ENCODE measurements at regions not wholly inside any gene's neighbourhood (a gene's known extent, or its start where the extent isn't known, plus 50 kb on each side); places are given as distances from the start of the nearest gene placed in this dataset.

DNA sequence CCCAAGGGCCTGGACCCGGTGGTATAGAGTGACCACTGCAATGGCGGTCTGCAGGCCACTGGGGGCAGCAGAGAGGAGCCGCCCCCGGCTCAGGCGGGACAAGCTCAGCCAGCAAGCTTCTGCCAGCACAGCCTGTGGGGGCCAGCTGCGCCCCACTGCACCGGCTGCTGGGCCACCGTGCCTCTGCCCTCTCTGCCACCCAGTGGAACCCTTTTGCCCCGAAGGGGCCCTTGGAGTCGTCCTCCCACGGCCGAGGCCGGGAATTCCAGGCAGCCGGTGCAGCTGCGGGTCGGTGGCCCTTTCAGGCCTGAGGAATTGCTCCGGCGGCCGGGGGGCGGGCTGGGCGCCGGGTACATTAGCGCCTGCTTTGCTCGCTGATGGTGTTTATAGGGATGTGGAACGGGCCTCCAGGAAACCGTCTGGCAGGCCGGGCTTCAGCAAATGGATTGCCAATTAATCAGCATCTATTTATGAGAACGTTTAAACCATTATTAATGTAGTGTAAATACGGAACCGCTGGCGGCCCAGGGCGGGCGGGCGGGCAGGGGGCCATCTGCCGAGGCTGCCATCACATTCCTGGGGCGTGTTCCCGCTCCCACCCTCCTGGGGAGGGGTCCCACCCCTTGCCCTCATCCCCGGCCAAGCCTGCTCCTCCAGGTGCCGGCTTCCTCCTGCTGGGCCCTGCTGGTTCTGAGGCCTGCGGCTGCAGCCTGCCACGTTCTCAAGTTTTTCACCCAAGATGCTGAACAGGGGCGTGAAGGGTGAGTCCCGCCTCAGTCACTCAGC is 127.4 kb downstream of the BARX1 start:
- DNase-seq = no peak

DNA sequence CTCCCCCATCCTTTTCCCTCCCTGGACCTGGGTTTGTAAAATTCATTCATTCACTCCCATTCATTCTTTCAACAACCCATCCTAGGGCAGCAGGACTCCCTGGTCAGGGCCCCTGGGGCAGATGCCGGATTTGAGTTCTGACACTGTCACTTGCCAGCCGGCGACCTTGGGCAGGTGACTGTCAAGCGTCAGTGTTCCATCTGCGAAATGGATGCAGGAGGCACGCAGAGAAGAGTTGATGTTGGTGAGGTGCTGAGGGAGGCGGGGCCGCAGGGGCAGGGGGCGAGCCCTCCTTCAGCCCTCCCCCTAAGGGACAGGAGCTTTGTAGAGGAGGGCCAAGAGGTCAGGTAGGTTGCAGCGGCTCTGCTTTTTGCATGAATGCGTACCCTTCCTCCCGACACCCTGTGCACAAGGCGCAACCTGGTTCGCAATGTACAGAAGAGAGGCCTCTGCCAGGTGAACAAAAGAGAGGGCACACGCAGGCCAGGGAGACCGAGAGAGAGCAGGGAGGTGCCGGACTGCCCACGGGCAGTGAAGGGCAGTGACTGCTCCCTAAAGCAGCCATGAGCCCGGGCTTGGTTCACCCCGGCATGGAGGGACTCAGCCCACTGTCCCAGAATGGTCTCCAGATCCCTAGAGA is 128.1 kb downstream of the BARX1 start:
- no peak for DNase-seq

DNA sequence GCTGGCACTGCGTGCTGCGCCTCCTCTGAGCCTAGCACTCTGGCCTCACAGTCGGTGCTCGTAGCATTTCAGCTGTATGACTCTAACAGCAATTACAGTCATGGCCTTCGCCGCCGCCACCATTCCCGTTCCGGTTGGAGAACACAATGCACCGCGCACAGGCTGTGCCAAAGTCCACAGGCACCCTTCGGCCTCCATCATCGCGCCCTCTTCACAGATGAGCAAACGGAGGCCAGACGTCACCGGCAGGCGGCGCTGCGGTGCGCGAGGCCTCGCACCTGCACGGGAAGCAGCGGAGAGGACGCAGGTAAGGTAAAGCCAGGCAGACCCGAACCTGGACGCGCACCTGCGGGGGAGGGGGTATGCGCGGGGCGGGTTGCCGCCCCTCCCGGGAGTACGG is 128.9 kb downstream of the BARX1 start:
- DNase-seq = peak; percentile 17

DNA sequence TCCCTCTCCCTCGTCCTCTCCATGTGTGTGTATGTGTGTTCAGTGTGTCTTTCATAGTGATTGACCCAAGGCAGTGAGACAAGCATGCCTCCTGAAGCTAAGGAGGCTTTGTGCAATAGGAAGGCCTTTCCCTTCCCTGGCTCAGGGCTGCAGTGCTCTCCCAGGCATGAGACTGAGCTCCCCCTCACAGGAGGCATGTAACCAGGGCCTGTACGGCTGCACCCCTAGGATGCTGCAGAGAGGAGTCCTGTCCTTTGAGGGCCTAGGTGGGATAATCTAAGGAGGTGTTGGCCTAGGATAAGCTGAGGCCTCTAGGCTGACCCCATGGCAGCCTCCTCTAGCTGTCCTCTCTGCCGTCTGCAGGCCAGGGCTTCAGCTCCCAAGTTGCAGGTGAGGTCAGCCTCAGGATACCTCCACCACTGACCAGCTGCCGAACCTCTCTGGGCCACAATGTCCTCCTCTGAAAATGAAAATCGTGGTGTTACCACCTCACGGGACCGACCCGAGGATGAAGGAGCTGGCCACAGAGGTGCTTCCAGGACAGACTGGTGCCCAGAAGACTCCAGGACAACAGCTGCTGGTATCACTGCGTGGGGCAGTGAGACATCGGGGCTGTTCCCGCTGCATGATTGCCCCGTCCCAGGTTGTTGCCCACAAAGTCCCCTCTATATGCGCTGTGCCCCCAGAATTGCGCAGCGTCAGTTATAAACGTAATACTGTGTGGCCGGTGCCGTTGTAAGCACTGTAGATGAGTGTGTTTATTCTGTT is 129.6 kb downstream of the BARX1 start:
- no peak for DNase-seq

DNA sequence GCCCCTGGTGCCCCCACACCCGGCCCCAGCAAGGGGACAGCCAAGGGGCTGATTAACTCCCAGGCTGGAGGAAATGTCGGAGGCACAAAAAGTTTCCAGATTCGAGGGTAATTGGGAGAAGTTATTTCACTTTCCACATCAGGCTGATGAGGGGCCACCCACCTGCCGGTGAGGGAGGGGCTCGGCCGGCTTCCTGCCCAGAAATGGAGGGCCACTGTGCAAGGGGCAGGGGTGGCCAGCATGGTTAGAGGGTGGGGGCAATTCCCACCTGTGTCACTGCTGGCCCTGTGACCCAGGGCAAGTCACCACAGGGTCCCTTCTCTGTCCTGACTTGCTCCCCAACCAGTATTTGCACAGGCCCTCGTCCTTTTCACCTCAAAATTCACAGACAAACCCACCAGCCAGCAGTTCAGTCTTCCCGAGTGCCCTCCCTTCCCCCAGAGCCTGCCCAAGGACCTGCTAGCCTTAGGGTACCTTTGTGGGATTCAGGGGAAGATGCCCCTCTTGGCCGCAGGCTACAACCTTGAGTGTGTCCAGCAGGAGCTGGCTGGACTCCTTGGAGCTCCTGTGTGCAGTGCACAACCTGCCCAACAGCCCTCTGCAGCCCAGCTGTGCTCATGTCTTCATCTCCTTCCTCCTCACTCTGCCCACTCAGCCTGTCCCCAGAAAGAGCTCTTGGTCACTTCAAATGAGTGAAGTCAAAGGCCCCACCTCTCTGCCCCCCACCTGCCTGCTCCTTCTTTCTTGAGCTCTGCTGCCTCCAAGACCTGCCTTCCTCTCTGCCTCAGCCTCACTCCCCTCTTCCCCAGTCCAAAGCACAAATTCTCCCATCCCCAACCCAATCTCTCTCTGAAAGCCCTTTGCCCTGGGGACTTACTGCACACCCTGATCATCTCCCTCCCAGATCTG is 130.5 kb downstream of the BARX1 start:
- DNase-seq = no peak

DNA sequence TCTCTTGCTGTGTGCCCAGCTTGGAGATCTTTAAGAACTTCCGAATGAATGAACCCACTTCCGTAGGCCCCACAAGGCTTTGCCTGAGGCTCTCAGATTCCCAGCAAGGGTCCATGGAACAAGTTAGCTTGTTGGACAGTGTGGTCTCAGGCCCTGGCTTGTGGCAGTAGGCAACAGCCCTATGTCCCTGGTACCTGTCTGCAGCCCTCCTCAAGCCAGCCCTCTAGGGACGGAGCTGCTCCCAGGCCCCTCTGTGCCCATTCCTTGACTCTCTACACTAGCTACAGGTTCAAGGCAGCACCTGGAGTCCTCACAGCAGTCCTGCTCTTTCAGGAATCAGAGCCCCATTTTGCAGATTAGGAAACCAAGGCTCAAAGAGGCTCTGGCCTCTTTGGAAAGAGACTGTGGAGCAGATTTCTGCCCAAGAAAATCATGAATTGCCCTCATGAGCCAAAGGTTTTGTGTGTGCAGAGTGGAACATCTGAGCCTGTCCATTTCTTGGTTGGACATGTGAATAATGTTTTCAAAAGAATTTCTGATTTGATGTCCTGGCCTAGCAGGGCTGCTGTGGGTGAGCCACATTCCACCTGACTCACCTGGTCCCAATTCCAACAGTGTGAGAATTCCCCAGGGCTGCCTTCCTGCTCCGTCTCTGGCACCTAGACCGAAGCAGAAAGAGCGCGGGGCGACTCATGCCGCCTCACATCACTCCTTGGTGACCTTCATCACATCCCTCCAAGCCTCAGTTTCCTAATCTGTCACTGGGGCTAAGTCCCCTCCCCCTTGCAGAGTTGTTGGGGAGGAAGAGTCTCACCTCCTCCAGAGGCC is 131.7 kb downstream of the BARX1 start:
- DNase-seq = no peak

DNA sequence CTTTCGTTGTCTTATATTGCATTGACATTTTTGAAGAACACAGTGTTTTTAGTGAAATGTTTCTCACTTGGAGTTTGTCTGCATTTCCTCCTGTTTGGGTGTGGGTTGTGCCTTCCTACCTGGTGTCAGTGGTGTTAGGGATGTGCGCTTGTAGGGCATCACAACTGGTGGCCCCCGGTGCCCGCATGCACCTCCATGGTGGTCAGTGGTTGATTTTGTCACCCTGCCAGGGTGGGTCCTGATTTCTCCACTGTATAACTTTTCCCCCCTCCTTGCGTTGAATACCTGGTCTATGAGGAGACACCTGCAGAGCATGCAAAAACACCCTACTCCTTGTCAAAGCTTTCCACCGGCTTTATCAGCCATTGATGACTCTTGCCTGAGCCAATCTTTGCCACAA is 132.9 kb downstream of the BARX1 start:
- no peak for DNase-seq

DNA sequence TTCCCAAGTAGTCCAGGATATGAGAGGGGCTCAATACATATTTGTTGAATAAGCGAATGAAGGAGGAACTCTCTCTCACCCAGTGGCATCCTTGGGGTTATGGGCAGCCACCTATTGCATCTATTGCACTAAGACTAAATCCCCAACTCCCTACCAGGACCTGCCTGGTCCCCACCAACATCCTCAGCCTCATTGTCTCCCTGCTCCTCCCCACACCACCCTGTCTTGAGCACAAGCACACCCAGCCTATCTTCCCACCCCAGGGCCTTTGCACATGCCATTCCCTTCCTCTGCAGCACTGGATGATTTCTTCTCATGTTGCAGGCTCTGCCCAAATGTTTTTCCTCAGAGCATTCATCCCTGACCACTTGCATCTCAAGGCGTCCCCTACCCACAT is 133.8 kb downstream of the BARX1 start:
- no peak for DNase-seq

DNA sequence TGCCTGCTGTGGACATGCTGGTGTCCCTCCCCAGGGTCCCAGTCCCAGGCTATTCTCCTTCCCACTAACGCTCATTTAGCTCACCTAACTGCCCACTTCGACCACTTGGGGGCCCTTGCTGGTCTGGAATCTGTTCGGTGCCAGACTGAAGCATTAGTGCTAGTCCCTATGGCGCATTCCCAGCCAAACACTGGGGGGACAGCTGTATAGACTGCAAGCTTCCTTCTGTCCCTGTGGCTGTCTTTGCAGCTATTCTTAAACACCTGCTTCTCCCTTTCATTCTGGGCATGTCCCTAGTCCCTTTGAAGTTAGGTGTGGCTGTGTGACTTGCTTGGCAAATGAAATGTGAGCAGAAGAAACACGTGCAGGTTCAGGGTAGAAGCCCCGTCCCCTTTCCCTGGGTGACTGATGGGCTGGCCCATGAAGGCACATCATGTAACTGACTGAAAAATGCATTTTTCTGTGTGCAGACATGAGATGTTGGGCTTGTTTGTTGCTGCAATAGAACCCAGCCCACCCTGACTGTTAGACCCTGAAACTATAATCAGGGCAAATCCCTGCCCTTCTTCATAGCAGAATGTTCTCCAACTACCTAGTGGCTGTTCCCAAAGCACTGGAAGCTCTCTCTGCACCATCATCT is 134.4 kb downstream of the BARX1 start:
- DNase-seq = no peak

DNA sequence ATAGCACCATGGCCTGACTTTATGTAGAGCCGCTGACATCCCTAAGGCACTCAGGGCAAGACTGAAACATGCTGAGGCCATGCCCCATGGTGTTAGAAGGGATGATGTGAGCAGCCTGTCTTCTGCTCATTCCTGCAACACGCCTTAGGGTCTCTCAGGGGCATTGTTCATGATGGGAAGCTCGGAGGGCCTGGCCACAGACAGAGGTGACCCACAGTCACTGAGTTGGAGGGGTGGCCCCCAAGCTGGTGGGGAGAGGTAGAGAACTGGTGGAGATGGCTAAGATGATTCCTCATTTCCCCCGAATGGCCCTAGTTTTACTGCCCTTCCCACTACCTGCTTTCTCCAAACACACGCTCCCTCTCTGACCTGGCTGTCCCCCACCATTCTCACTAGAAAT is 135.2 kb downstream of the BARX1 start:
- no peak for DNase-seq

DNA sequence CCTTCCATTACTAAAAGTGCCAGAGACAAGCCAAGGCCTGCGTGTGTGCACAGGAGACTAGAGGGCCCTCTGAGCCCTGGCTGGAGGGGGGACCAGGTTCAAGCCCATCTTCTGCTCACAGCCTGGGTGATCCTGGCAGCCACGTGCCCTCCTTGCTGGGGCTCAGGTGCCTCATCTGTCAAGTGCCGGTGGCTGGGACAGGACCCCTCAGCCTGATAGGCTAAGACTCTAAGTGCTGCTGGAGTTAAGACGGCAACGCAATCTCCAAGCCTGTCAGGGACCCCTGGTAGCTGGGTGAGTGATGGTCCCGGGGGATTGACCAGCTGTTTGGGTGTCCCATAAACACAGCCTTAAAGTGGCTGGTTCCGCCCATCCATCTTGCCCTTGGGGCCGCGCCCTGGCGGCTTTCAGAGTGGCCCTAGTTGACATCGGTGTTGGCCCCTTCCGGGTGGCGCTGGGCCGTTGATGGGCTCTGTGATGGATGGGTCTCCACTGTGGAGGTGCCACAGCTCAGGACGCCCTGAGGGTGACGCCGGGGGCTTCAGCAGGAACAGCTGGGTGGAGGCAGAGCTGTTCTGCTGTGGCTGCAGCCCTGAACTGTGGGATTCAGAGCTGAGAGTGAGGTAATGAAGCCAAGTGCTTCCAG is 136.2 kb downstream of the BARX1 start:
- no peak for DNase-seq

DNA sequence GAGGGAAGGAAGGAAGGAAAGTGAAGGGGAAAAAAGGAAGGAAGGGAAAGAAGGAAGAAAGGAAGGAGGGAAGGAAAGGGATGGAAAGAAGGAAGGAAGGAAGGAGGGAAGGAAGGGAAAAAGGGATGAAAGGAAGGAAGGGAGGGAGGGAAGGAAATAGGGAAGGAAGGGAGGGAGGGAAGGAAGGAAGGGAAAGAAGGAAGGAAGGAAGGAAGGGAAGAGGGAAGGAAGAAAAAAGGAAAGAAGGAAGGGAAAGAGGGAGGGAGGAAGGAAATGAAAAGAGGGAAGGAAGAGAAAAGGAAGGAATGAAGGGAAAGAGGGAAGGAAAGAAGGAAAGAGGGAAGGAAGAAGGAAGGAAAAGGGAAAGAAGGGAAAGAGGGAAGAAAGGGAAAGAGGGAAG is 136.9 kb downstream of the BARX1 start:
- no peak for DNase-seq

DNA sequence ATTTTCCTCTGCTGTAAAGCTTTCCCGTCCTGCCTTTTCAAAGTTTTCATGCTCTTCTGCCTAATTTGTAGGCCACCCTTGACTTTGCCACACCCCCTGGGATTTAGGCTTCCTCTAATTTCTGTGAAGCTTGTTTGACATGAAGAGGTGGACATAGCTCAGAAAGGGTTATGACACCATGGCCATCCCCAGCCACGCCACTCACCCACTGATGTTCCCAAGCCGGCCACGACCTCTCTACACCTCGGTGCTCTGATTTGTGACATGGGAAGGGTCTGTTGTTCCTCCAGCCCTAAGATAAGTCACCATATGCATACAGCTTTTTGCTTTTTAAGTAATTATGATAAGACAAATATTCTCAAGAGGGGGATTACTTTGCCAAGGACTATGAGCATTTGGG is 139.5 kb downstream of the BARX1 start:
- DNase-seq = no peak

DNA sequence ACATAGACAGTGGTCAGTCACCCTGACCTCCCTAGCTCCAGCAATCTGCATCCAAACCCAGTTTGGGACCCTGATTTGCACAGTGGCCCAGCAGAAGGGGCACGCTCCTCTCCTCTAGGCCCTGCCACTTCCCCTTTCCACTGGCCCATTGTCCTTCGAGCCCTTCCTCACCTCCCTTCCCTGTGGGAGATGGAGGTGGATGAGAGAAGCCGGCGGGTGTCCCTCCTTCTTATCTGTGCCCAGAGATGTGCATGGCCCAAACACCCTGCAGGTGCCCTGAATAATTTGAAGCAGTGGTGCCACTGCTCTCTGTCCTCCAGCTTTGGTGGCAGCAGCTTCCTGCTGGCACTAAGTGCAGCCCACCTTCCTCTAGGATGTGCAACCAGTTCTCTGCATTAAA is 140.0 kb downstream of the BARX1 start:
- DNase-seq = no peak

DNA sequence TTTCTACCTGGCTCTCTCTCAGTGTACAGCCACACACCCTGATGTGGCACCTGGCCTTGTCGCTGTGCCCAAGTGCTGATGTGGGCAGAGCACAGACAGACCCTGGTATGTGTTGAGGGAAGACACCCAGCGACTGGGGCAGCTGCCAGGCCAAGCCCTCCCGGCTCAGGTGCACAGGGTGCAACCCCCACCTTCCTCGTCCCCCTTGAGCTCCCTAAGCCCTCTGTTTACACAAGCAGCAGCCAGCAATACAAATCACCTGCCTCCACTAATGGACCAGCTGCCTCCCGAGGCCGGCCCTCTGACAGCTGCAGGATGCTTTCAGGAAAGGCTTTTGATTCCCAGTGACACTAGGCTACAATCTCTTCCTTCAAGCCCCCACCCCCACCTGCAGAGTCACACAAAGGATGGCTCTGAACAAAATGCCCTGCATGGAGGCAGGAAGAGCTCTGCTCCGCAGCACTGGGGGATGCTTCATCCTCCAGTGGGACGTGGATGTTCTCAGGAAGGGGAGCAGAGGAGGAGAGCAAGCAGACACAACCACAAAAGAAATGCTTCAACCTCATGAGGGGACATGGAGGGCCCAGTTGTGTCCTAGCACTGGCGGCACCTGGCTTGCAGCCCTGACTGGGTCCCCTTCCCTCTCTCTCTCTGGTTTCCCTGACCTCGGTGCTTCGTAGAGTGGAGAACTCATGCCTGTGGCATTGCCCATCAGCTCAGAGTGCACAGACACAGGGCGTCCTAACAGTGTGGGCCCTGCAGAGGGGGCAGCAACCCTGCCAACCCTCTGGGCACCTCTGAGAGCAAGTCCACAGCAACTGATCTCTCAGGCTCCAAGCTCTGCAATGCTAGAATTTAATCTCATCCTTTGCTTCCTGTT is 140.8 kb downstream of the BARX1 start:
- no peak for DNase-seq

DNA sequence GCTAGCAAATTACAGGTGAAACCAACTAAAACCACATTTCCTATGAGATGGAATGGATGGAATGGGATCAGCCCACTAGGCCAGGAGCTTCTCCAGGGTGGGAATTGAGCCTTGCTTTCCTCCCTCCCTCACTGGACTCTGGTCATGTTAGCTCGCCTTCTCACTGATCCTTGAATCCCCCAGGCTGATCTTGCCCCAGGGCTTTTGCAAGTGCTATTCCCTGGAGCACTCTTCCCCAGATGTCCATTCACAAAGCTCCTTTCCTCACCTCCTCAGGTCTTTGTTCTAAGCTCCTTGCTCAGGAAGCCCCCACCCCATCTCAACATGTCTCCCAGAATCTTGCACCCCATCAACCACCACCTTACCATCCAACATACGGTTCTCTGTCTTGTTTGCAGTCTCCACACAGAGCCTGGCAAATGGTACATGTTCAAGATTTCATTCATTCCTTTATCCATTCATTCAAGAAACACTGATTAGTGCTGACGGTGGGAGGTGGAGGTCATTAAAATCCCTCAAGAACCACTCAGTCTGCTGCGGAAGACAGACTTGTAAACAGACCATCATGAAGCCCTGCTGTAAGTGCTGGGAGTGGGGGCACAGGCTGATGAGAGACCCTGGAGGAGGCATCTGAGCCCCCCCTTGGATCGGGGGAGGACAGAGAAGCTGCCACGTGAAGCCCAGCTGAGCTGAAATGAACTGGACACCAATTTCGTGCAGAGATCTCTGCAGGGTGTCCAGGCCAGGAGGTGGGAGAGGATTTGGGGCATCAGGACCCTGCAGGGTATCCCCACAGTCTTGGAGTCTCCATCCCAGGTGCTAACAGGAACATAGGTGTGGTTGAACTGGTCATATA is 141.7 kb downstream of the BARX1 start:
- DNase-seq = no peak

DNA sequence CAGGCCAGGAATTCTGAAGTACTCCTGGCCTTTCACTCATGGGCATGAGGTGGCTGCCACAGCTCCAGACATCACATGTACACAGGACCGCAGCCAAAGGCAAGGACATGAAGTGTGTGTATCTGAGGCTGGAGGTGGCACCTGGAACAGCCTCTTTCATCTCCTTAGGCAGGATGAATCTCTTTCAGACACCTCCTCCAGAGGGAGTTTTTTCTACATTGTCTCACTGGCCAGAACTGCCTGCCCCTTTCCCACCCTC is 142.8 kb downstream of the BARX1 start:
- DNase-seq = no peak

DNA sequence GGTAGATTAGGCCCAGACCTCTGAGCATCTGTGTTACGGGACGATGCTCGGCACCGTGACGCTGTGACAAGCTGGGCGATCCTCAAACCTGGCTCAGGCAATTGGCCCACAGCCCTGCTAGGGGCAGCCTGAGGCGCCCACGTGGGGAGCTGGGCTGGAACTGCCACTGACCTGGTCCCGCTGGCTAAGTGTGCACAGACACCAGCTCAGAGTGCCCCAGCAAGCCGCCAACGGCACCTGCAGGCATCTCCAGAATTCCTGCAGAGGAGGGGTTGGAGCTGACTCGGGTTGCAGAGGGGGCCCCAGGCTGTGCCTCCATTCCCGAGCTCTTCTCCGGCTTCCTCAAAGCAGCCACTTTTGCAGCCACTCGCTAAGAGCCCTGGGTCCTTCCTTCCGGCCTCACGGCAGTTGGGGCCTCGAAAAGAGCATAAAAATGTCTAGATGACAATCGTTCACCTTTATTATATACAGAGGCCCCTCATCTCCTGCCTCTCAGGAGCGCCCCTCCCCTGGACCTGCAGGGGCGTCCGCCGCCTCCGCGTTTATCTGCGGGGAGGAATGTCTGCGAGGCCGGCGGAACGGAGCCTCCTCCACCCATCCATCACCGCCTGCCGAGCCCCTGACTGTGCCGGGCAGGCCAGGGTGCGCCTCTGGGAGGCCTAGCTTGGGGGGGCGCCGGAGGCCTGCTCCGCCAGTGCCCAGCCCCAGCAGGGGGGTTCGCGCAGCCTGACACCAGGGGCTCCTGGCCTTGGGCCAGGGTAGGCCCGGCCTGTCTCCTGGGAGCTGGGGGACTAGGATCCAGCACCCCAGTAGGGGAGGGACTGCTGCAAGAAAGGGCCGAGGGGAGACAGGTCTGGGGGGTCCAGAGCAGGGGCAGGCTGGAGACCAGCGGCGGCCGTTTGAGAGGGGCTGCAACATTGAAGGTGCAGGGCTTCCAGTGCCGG is 144.9 kb downstream of the BARX1 start:
- DNase-seq = no peak

Data from stimulated activated naive CD4-positive, alpha-beta T cell treated with Interleukin-2 at 50 U/mL for 16 hours (primary cell).